Keratinocyte (primary cell): ENCODE measurements at regions not wholly inside any gene's neighbourhood (a gene's known extent, or its start where the extent isn't known, plus 50 kb on each side); places are given as distances from the start of the nearest gene placed in this dataset.

Experiments used
- DNase-seq: peaks from one replicate; pipeline ENCODE4 v3.0.0-alpha.2; 2011; ENCODE audit warnings: low read depth, missing footprints, low spot score
- FAIRE-seq: peaks from 2 replicates; lab custom pipeline; 2011; peaks lifted over from hg19 to GRCh38; lab: Jason Lieb, UNC
- H2AFZ ChIP-seq: 2 replicates; pipeline ENCODE4 v1.6.0; 2012; ENCODE audit warnings: low read length, control low read depth, inconsistent platforms; ENCODE audit not compliant: control insufficient read depth
- H3K27ac ChIP-seq: 2 replicates; pipeline ENCODE4 v1.5.1; 2011; ENCODE audit warnings: low read length; ENCODE audit not compliant: control insufficient read depth, insufficient read depth
- H3K27me3 ChIP-seq: 3 replicates; pipeline ENCODE4 v1.6.0; 2011; ENCODE audit warnings: low read length; ENCODE audit not compliant: control insufficient read depth, insufficient read depth; ENCODE audit errors: extremely low read depth
- H3K36me3 ChIP-seq, 2 experiments: 2 replicates in 1 of 2; 3 replicates in 1 of 2; pipeline ENCODE4 v1.5.1; 2011; ENCODE audit warnings: low read length in 2 of 2, mild to moderate bottlenecking in 1 of 2; ENCODE audit not compliant: control insufficient read depth in 2 of 2, insufficient read depth in 2 of 2; ENCODE audit errors: extremely low read depth in 1 of 2
- H3K4me1 ChIP-seq: 3 replicates; pipeline ENCODE4 v1.5.1; 2011; ENCODE audit warnings: low read length; ENCODE audit not compliant: control insufficient read depth, insufficient read depth; ENCODE audit errors: extremely low read depth
- H3K4me2 ChIP-seq: 3 replicates; pipeline ENCODE4 v1.6.0; 2011; ENCODE audit warnings: low read depth, low read length; ENCODE audit not compliant: control insufficient read depth, insufficient read depth; ENCODE audit errors: extremely low read depth
- H3K4me3 ChIP-seq, 3 experiments: fragments of 200-600 bp in 1 of 3; sonication (generic) in 1 of 3; 2 replicates in 2 of 3; 3 replicates in 1 of 3; pipeline ENCODE4 v1.5.1; 2011 to 2016; ENCODE audit warnings: low read length in 3 of 3, mild to moderate bottlenecking in 3 of 3, control low read depth in 2 of 3, inconsistent platforms in 1 of 3, low read depth in 1 of 3, mixed read lengths in 1 of 3, mixed run types in 1 of 3, moderate library complexity in 1 of 3; ENCODE audit not compliant: control insufficient read depth in 2 of 3, insufficient read depth in 2 of 3; ENCODE audit errors: extremely low read depth in 1 of 3
- H3K79me2 ChIP-seq: 2 replicates; pipeline ENCODE4 v1.6.0; 2012; ENCODE audit warnings: low read length; ENCODE audit not compliant: control insufficient read depth, insufficient read depth
- H3K9ac ChIP-seq: 3 replicates; pipeline ENCODE4 v1.6.0; 2011; ENCODE audit warnings: low read length; ENCODE audit not compliant: control insufficient read depth, insufficient read depth; ENCODE audit errors: extremely low read depth
- H3K9me1 ChIP-seq: 3 replicates; pipeline ENCODE4 v1.6.0; 2011; ENCODE audit warnings: low read length; ENCODE audit not compliant: control insufficient read depth, insufficient read depth; ENCODE audit errors: extremely low read depth
- H3K9me3 ChIP-seq: 2 replicates; pipeline ENCODE4 v1.5.1; 2012; ENCODE audit warnings: low read depth, low read length; ENCODE audit not compliant: control insufficient read depth
- H4K20me1 ChIP-seq: 3 replicates; pipeline ENCODE4 v1.6.0; 2011; ENCODE audit warnings: low read length; ENCODE audit not compliant: control insufficient read depth, insufficient read depth; ENCODE audit errors: extremely low read depth
- CTCF ChIP-seq, 3 experiments: IDR thresholded peaks in 1 of 3; conservative IDR thresholded peaks in 1 of 3; optimal IDR thresholded peaks in 1 of 3; 2 replicates in 2 of 3; 3 replicates in 1 of 3; pipeline versions ENCODE3 to v1.5.1; 2011; ENCODE audit warnings: low read length in 3 of 3, mild to moderate bottlenecking in 3 of 3, moderate library complexity in 2 of 3, control low read depth in 1 of 3, inconsistent platforms in 1 of 3; ENCODE audit not compliant: insufficient read depth in 2 of 3; ENCODE audit errors: extremely low read depth in 1 of 3
- EZH2 ChIP-seq: IDR thresholded peaks from one replicate; pipeline ENCODE4 v1.6.1; 2012; ENCODE audit warnings: inconsistent platforms, mild to moderate bottlenecking, low read length, moderate library complexity
- dilution Hi-C: fragments of 300-500 bp; cut with MboI; formaldehyde crosslinking; loops from one replicate; pipeline ENCODE4 v1.7.0; 2020; ENCODE audit warnings: low sequenced_read_pairs; ENCODE audit not compliant: extremely low pct_ligation_motif_present

- no peak overlapping the region for H2AFZ ChIP-seq
- no peaks in the 10 kb centered on the region for H3K79me2 ChIP-seq
- no peaks in the 10 kb centered on the region for H3K36me3 ChIP-seq
- H4K20me1 ChIP-seq, result no peaks in the 10 kb centered on the region
- no peaks in the 10 kb centered on the region for H3K4me1 ChIP-seq
- no peaks in the 10 kb centered on the region for H3K9me1 ChIP-seq
- TF ChIP-seq EZH2 (no peak), CTCF (optimal IDR thresholded peaks at IDR 0.05 in 1 of 3, IDR thresholded peaks at IDR 0.05 in 1 of 3, conservative IDR thresholded peaks at IDR 0.05 in 1 of 3; ENCODE audit: extremely low read depth in 1 of 3, insufficient read depth in 2 of 3, low read length in 3 of 3) (no peak)
- H3K9me3 ChIP-seq, result no peaks in the 10 kb centered on the region
- no peak overlapping the region for H3K4me3 ChIP-seq
- H3K27me3 ChIP-seq, result no peaks in the 10 kb centered on the region
- H3K9ac ChIP-seq, result no peak overlapping the region
- DNase-seq, result no peak
- no peak for FAIRE-seq
- no peak overlapping the region for H3K27ac ChIP-seq
- no peak overlapping the region for H3K4me2 ChIP-seq
- dilution Hi-C loops, result no loop called here
These were observed 249.7 kb upstream of the AFDN start for GRCh38 chr6:167576828-167577503.

- Histone ChIP-seq H4K20me1 (no peaks in the 10 kb centered on the region), H3K27ac (no peak overlapping the region), H3K36me3 (no peaks in the 10 kb centered on the region), H3K4me3 (no peak overlapping the region), H3K79me2 (no peaks in the 10 kb centered on the region), H3K4me2 (no peak overlapping the region), H3K9me1 (no peaks in the 10 kb centered on the region), H3K9ac (no peak overlapping the region), H3K27me3 (no peaks in the 10 kb centered on the region), H3K4me1 (no peaks in the 10 kb centered on the region), H2AFZ (no peak overlapping the region), H3K9me3 (no peaks in the 10 kb centered on the region)
- TF ChIP-seq CTCF (optimal IDR thresholded peaks at IDR 0.05 in 1 of 3, IDR thresholded peaks at IDR 0.05 in 1 of 3, conservative IDR thresholded peaks at IDR 0.05 in 1 of 3; ENCODE audit: extremely low read depth in 1 of 3, insufficient read depth in 2 of 3, low read length in 3 of 3) (no peak), EZH2 (no peak)
- dilution Hi-C loops, result no loop called here
- DNase-seq (no peak), FAIRE-seq (no peak)
These were observed 248.8 kb upstream of the AFDN start for GRCh38 chr6:167577891-167578361.
